GM23338 (cell line): ENCODE measurements at regions not wholly inside any gene's neighbourhood (a gene's known extent, or its start where the extent isn't known, plus 50 kb on each side); places are given as distances from the start of the nearest gene placed in this dataset.
A peak's percentile ranks its signal among the peaks of the same experiment; 100 is the strongest.

Source experiments
- ATAC-seq: fragments of 200-7000 bp; cut with Tn5 transposase; 3 replicates; pipeline ENCODE4 v1.9.1; 2020
- DNase-seq: peaks from one replicate; pipeline ENCODE4 v3.0.0-alpha.2; 2015; ENCODE audit warnings: low spot score
- H2AFZ ChIP-seq: fragments of 200-600 bp; sonication (generic); 2 replicates; pipeline ENCODE4 v1.8.0; 2016; ENCODE audit warnings: antibody characterized with exemption, mild to moderate bottlenecking, moderate library complexity
- H3F3A ChIP-seq: fragments of 200-600 bp; sonication (generic); replicated peaks from 2 replicates; pipeline ENCODE4 v1.8.0; 2017; ENCODE audit warnings: antibody characterized with exemption, mixed run types, low read depth
- H3K27ac ChIP-seq: fragments of 200-600 bp; sonication (generic); 2 replicates; pipeline ENCODE4 v1.6.1; 2016; ENCODE audit warnings: low read depth
- H3K27me3 ChIP-seq: fragments of 200-600 bp; sonication (generic); 2 replicates; pipeline ENCODE4 v1.8.0; 2016; ENCODE audit warnings: mild to moderate bottlenecking, mixed run types, moderate library complexity; ENCODE audit not compliant: insufficient read depth
- H3K36me3 ChIP-seq: fragments of 200-600 bp; sonication (generic); 2 replicates; pipeline ENCODE4 v1.8.0; 2016; ENCODE audit warnings: mild to moderate bottlenecking; ENCODE audit not compliant: insufficient read depth
- H3K4me1 ChIP-seq: fragments of 200-600 bp; sonication (generic); 2 replicates; pipeline ENCODE4 v1.8.0; 2016; ENCODE audit warnings: mild to moderate bottlenecking, moderate library complexity; ENCODE audit not compliant: insufficient read depth
- H3K4me2 ChIP-seq: fragments of 200-600 bp; sonication (generic); 2 replicates; pipeline ENCODE4 v1.7.1; 2017; ENCODE audit warnings: mixed run types
- H3K4me3 ChIP-seq: fragments of 200-600 bp; sonication (generic); 2 replicates; pipeline ENCODE4 v1.6.1; 2016; ENCODE audit warnings: mixed run types
- H3K79me2 ChIP-seq: fragments of 200-600 bp; sonication (generic); replicated peaks from 2 replicates; pipeline ENCODE4 v1.8.0; 2017; ENCODE audit warnings: mild to moderate bottlenecking; ENCODE audit not compliant: insufficient read depth
- H3K9me2 ChIP-seq: fragments of 200-600 bp; sonication (generic); 2 replicates; pipeline ENCODE4 v1.8.0; 2017; ENCODE audit not compliant: insufficient read depth
- H4K20me1 ChIP-seq: fragments of 200-600 bp; sonication (generic); replicated peaks from 2 replicates; pipeline ENCODE4 v1.8.0; 2017; ENCODE audit warnings: mild to moderate bottlenecking; ENCODE audit not compliant: insufficient read depth
- H3K27ac Mint-ChIP-seq: 2 replicates; pipeline ENCODE4 v1.8.0; 2020; ENCODE audit warnings: inconsistent platforms, mild to moderate bottlenecking, moderate library complexity, mixed read lengths
- H3K27me3 Mint-ChIP-seq: 3 replicates; pipeline ENCODE4 v1.8.0; 2022; ENCODE audit warnings: low read depth, mild to moderate bottlenecking, moderate library complexity, mixed read lengths, inconsistent platforms; ENCODE audit not compliant: insufficient read depth, poor library complexity
- H3K36me3 Mint-ChIP-seq: 3 replicates; pipeline ENCODE4 v1.8.0; 2021; ENCODE audit warnings: low read depth, mild to moderate bottlenecking, inconsistent platforms, moderate library complexity, mixed read lengths
- H3K4me1 Mint-ChIP-seq: 3 replicates; pipeline ENCODE4 v1.8.0; 2020; ENCODE audit warnings: mild to moderate bottlenecking, inconsistent platforms, mixed read lengths
- H3K4me3 Mint-ChIP-seq: 3 replicates; pipeline ENCODE4 v1.8.0; 2021; ENCODE audit warnings: moderate library complexity, mild to moderate bottlenecking, inconsistent platforms, mixed read lengths
- H3K9me3 Mint-ChIP-seq: 3 replicates; pipeline ENCODE4 v1.8.0; 2020; ENCODE audit warnings: moderate library complexity, mild to moderate bottlenecking, inconsistent platforms, mixed read lengths
- CTCF ChIP-seq, 2 experiments: fragments of 200-600 bp in 1 of 2; sonication (generic) in 1 of 2; conservative IDR thresholded peaks; 2 replicates each; pipeline versions ENCODE4 v1.5.1 to v1.6.1; 2016 to 2017; ENCODE audit warnings: antibody characterized with exemption in 2 of 2, low read depth in 2 of 2, mild to moderate bottlenecking in 2 of 2, moderate library complexity in 1 of 2
- NANOG ChIP-seq: IDR thresholded peaks from 2 replicates; pipeline ENCODE4 v1.6.1; 2016; ENCODE audit warnings: antibody characterized with exemption, borderline replicate concordance
- TF ChIP-seq, protein P1 (sequence below): fragments of 250-450 bp; sonication (Bioruptor Pico); IDR thresholded peaks from 2 replicates; pipeline ENCODE4 v1.5.0; 2020; ENCODE audit warnings: mild to moderate bottlenecking, moderate library complexity

DNA sequence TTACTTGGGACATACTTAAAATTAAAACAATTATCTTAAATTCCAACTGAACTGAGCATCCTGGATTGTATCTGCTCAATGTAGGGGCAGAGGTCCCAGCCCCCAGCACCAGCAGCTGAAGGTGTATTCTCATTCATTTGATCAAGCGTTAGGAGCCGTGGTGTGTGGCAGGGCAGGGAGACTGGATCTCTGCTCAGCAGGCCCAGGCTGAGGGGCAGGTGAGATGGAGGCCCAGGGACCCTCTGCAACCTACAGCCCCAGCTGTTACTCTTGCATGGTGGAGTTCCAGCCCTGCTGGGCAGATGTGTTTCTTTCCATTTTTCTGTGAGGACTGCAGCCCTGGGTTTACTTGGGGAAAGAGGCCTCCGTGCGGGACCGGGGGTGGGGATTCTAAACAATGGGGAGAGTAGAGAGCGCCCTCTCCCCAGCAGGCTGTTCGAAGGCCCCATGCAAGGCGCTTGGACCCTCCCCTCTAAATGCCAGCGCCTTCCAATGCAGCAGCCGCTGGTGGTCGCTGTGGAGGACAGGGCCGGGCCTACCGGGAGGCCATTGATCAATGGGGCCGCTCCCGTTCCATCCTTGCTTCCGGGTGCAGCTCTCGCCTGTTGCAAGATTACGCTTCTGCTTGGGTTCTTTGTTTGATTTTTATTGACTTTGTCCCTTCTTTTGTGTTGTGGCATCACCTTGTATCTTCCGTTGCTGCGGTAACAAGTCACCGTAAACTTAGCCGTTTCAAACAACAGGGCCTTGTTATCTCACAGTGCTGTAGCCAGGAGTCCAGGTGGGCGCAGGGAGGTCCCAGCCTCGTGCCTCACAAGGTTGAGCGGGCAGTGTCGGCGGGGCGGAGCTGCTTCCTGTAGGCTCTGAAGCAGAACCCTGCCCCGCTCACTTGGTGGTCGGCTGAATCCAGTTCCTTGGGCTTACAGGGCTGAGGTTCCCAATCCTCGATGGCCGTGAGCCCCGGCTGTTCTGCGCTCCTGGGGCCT lies 134.8 kb upstream of the PHACTR3 start:
- H2AFZ ChIP-seq = peak overlapping the region; percentile 99
- peak overlapping the region; percentile 67 for H3K4me2 ChIP-seq
- no peaks in the 10 kb centered on the region for H3K79me2 ChIP-seq
- Mint-ChIP-seq H3K27me3 (peaks cover 18% of the 10 kb centered on the region), H3K4me3 (no peak overlapping the region), H3K27ac (no peak overlapping the region), H3K36me3 (0 out of 3 replicates have a peak, but pooled peaks cover 4% of the 10 kb centered on the region), H3K4me1 (peaks cover 19% of the 10 kb centered on the region), H3K9me3 (peaks cover 7% of the 10 kb centered on the region)
- peak; percentile 65 for DNase-seq
- peaks cover 4% of the 10 kb centered on the region; the same call in 1 of the 2 replicates for H3K9me2 ChIP-seq
- no peaks in the 10 kb centered on the region for H3K27me3 ChIP-seq
- no peaks in the 10 kb centered on the region for H3K36me3 ChIP-seq
- ATAC-seq = peak; percentile 89
- H3K4me3 ChIP-seq = 0 out of 2 replicates have a peak overlapping the region, but pooled peaks have one; percentile 23
- H3K4me1 ChIP-seq = 0 out of 2 replicates have a peak, but pooled peaks cover 7% of the 10 kb centered on the region
- no peak overlapping the region for H3K27ac ChIP-seq
- H3F3A ChIP-seq = no peaks in the 10 kb centered on the region
- TF ChIP-seq CTCF (conservative IDR thresholded peaks at IDR 0.05; ENCODE audit: low read depth in 2 of 2) (peak; percentile 18 to 48; a peak in 3 of 4 replicates), NANOG (no peak)
- TF ChIP-seq, protein P1, sequence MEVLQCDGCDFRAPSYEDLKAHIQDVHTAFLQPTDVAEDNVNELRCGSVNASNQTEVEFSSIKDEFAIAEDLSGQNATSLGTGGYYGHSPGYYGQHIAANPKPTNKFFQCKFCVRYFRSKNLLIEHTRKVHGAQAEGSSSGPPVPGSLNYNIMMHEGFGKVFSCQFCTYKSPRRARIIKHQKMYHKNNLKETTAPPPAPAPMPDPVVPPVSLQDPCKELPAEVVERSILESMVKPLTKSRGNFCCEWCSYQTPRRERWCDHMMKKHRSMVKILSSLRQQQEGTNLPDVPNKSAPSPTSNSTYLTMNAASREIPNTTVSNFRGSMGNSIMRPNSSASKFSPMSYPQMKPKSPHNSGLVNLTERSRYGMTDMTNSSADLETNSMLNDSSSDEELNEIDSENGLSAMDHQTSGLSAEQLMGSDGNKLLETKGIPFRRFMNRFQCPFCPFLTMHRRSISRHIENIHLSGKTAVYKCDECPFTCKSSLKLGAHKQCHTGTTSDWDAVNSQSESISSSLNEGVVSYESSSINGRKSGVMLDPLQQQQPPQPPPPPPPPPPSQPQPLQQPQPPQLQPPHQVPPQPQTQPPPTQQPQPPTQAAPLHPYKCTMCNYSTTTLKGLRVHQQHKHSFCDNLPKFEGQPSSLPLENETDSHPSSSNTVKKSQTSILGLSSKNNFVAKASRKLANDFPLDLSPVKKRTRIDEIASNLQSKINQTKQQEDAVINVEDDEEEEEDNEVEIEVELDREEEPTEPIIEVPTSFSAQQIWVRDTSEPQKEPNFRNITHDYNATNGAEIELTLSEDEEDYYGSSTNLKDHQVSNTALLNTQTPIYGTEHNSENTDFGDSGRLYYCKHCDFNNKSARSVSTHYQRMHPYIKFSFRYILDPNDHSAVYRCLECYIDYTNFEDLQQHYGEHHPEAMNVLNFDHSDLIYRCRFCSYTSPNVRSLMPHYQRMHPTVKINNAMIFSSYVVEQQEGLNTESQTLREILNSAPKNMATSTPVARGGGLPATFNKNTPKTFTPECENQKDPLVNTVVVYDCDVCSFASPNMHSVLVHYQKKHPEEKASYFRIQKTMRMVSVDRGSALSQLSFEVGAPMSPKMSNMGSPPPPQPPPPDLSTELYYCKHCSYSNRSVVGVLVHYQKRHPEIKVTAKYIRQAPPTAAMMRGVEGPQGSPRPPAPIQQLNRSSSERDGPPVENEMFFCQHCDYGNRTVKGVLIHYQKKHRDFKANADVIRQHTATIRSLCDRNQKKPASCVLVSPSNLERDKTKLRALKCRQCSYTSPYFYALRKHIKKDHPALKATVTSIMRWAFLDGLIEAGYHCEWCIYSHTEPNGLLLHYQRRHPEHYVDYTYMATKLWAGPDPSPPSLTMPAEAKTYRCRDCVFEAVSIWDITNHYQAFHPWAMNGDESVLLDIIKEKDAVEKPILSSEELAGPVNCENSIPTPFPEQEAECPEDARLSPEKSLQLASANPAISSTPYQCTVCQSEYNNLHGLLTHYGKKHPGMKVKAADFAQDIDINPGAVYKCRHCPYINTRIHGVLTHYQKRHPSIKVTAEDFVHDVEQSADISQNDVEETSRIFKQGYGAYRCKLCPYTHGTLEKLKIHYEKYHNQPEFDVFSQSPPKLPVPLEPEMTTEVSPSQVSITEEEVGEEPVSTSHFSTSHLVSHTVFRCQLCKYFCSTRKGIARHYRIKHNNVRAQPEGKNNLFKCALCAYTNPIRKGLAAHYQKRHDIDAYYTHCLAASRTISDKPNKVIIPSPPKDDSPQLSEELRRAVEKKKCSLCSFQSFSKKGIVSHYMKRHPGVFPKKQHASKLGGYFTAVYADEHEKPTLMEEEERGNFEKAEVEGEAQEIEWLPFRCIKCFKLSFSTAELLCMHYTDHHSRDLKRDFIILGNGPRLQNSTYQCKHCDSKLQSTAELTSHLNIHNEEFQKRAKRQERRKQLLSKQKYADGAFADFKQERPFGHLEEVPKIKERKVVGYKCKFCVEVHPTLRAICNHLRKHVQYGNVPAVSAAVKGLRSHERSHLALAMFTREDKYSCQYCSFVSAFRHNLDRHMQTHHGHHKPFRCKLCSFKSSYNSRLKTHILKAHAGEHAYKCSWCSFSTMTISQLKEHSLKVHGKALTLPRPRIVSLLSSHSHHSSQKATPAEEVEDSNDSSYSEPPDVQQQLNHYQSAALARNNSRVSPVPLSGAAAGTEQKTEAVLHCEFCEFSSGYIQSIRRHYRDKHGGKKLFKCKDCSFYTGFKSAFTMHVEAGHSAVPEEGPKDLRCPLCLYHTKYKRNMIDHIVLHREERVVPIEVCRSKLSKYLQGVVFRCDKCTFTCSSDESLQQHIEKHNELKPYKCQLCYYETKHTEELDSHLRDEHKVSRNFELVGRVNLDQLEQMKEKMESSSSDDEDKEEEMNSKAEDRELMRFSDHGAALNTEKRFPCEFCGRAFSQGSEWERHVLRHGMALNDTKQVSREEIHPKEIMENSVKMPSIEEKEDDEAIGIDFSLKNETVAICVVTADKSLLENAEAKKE (CRISPR knock-in tag) = no peak
- no peaks in the 10 kb centered on the region for H4K20me1 ChIP-seq
